ENCODE measurements at regions not wholly inside any gene's neighbourhood (a gene's known extent, or its start where the extent isn't known, plus 50 kb on each side); places are given as distances from the start of the nearest gene placed in this dataset.

DNA sequence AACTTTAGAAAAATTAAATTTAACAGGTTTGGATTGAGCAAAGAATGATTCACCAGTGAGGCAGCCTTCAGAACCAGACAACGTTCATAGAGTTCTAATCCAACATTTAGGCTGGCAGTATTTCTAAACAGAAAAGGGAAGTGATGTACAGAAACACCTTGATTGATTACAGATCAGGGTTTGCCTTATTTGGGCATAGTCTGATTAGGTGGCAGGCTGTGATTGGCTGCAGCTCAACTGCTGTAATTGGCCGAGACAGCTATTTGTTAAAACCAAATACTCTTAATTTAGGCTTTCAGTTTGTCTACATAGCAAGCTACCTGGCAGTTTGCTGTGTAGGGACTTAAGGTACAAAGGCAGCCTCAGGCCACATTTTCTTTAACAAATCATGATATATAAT, 802.5 kb downstream of the IPMK start:
- Histone ChIP-seq H3K27me3 (replicated peaks; ENCODE audit: insufficient read depth) (no peaks in the 10 kb centered on the region), H3K27ac (no peak overlapping the region), H3K9me3 (ENCODE audit: low read depth) (no peaks in the 10 kb centered on the region), H4K20me1 (ENCODE audit: insufficient read depth) (no peaks in the 10 kb centered on the region), H3F3A (ENCODE audit: insufficient read depth) (no peaks in the 10 kb centered on the region), H3K4me3 (no peak overlapping the region), H3K36me3 (ENCODE audit: low read depth) (no peaks in the 10 kb centered on the region), H2AFZ (no peak overlapping the region), H3K79me2 (ENCODE audit: insufficient read depth) (no peaks in the 10 kb centered on the region), H3K4me2 (ENCODE audit: unreplicated experiment) (no peak overlapping the region), H3K9me2 (ENCODE audit: insufficient read depth) (no peaks in the 10 kb centered on the region), H3K9ac (no peak overlapping the region), H3K4me1 (ENCODE audit: insufficient read depth) (no peaks in the 10 kb centered on the region)
- DNase-seq: no peak
- in situ Hi-C loops (cut with MboI): no loop called here
- TF ChIP-seq EZH2phosphoT487 (IDR thresholded peaks at IDR 0.05; ENCODE audit: insufficient read depth, low read depth): no peak
- TF ChIP-seq EZH2 (IDR thresholded peaks at IDR 0.05; ENCODE audit: insufficient read depth, poor library complexity, severe bottlenecking): no peak
- WGBS, 2 experiments (ENCODE audit: low coverage in 1 of 2, low lambda C conversion rate in 2 of 2, missing lambda C conversion rate in 2 of 2): 21 to 25% methylated on average over 2 of the region's 2 CpGs

GRCh38 chr10:57460540-57460939, 807.2 kb downstream of the IPMK start:
- Histone ChIP-seq H3K4me3 (no peak overlapping the region), H3K4me1 (ENCODE audit: insufficient read depth) (no peaks in the 10 kb centered on the region), H3K27me3 (replicated peaks; ENCODE audit: insufficient read depth) (no peaks in the 10 kb centered on the region), H3K36me3 (ENCODE audit: low read depth) (no peaks in the 10 kb centered on the region), H3K9ac (no peak overlapping the region), H4K20me1 (ENCODE audit: insufficient read depth) (no peaks in the 10 kb centered on the region), H3K79me2 (ENCODE audit: insufficient read depth) (no peaks in the 10 kb centered on the region), H2AFZ (no peak overlapping the region), H3K9me2 (ENCODE audit: insufficient read depth) (no peaks in the 10 kb centered on the region), H3K27ac (no peak overlapping the region), H3K9me3 (ENCODE audit: low read depth) (no peaks in the 10 kb centered on the region), H3K4me2 (ENCODE audit: unreplicated experiment) (no peak overlapping the region), H3F3A (ENCODE audit: insufficient read depth) (no peaks in the 10 kb centered on the region)
- in situ Hi-C loops (cut with MboI): no loop called here
- TF ChIP-seq EZH2phosphoT487 (IDR thresholded peaks at IDR 0.05; ENCODE audit: insufficient read depth, low read depth) (no peak), EZH2 (IDR thresholded peaks at IDR 0.05; ENCODE audit: insufficient read depth, poor library complexity, severe bottlenecking) (no peak)
- WGBS, 2 experiments (ENCODE audit: low coverage in 1 of 2, low lambda C conversion rate in 2 of 2, missing lambda C conversion rate in 2 of 2): 6 to 8% methylated on average over 1 of the region's 1 CpG
- DNase-seq: no peak

DNA sequence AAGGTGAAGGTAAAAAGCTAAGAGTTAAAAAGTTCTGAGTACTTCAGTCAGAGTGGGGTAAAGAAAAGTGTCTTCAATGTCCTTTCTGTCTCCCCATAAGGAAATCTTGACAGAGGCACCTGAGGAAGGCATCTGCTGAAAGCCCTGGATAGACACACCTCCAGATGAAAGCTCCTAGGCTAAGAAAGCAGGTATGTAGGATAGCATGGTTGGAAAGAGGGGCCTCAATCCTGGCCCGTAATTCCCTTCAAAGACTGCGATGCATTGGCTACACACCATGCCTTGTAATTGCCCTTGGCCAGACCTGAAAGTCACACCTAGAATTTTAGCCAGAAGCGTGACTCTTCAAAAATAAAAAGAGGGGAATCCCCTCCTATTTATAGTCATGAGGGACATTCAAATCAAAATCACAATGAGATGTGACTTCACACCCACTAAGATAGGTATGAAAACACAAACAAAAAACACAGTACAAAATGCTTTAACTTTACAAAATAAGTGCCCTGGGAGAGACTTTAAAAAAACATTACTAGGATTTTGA, 809.7 kb downstream of the IPMK start:
- no peaks in the 10 kb centered on the region for H3K27me3 ChIP-seq (replicated peaks; ENCODE audit: insufficient read depth)
- no peaks in the 10 kb centered on the region for H3K36me3 ChIP-seq (ENCODE audit: low read depth)
- no peak overlapping the region for H2AFZ ChIP-seq
- H3K9me3 ChIP-seq (ENCODE audit: low read depth): no peaks in the 10 kb centered on the region
- no peak overlapping the region for H3K9ac ChIP-seq
- in situ Hi-C loops (cut with MboI): no loop called here
- no peak overlapping the region for H3K27ac ChIP-seq
- DNase-seq: no peak
- H3F3A ChIP-seq (ENCODE audit: insufficient read depth): no peaks in the 10 kb centered on the region
- TF ChIP-seq EZH2 (IDR thresholded peaks at IDR 0.05; ENCODE audit: insufficient read depth, poor library complexity, severe bottlenecking) (no peak), EZH2phosphoT487 (IDR thresholded peaks at IDR 0.05; ENCODE audit: insufficient read depth, low read depth) (no peak)
- H4K20me1 ChIP-seq (ENCODE audit: insufficient read depth): no peaks in the 10 kb centered on the region
- WGBS, 2 experiments (ENCODE audit: low coverage in 1 of 2, low lambda C conversion rate in 2 of 2, missing lambda C conversion rate in 2 of 2): 32 to 33% methylated on average over 3 of the region's 3 CpGs
- no peak overlapping the region for H3K4me2 ChIP-seq (ENCODE audit: unreplicated experiment)
- H3K4me3 ChIP-seq: no peak overlapping the region
- no peaks in the 10 kb centered on the region for H3K9me2 ChIP-seq (ENCODE audit: insufficient read depth)
- no peaks in the 10 kb centered on the region for H3K79me2 ChIP-seq (ENCODE audit: insufficient read depth)
- H3K4me1 ChIP-seq (ENCODE audit: insufficient read depth): no peaks in the 10 kb centered on the region

- Histone ChIP-seq H3K9ac (no peak overlapping the region), H3K4me3 (no peak overlapping the region), H3K4me2 (ENCODE audit: unreplicated experiment) (no peak overlapping the region), H3K9me3 (ENCODE audit: low read depth) (no peaks in the 10 kb centered on the region), H3F3A (ENCODE audit: insufficient read depth) (no peaks in the 10 kb centered on the region), H3K79me2 (ENCODE audit: insufficient read depth) (no peaks in the 10 kb centered on the region), H3K27ac (no peak overlapping the region), H2AFZ (no peak overlapping the region), H3K9me2 (ENCODE audit: insufficient read depth) (no peaks in the 10 kb centered on the region), H4K20me1 (ENCODE audit: insufficient read depth) (no peaks in the 10 kb centered on the region), H3K4me1 (ENCODE audit: insufficient read depth) (no peaks in the 10 kb centered on the region), H3K36me3 (ENCODE audit: low read depth) (no peaks in the 10 kb centered on the region), H3K27me3 (replicated peaks; ENCODE audit: insufficient read depth) (no peaks in the 10 kb centered on the region)
- in situ Hi-C loops (cut with MboI): no loop called here
- 3 to 8% methylated on average over 2 of the region's 2 CpGs for WGBS, 2 experiments (ENCODE audit: low coverage in 1 of 2, low lambda C conversion rate in 2 of 2, missing lambda C conversion rate in 2 of 2)
- TF ChIP-seq EZH2phosphoT487 (IDR thresholded peaks at IDR 0.05; ENCODE audit: insufficient read depth, low read depth) (no peak), EZH2 (IDR thresholded peaks at IDR 0.05; ENCODE audit: insufficient read depth, poor library complexity, severe bottlenecking) (no peak)
- DNase-seq: no peak
Observed at GRCh38 chr10:57430376-57430775, 837.3 kb downstream of the IPMK start.

DNA sequence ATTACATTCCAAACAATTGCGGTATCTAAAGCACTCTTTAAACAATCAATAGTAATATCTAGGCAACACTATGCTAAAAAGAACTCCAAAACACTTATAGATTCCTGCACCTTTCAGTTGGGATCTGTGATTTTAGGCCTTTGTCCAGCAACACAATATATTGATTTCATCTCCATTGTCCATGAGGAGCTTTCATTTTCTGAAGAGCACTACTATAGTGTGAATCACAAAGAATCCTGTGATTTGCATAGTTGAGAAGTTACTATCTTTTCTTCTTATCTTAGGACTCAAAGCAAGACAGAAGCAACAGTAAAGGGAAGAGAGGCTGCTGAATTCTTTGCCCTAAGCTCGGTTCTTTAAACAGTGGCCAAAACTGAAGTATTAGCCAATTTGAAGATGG, 846.8 kb downstream of the IPMK start:
- TF ChIP-seq EZH2phosphoT487 (IDR thresholded peaks at IDR 0.05; ENCODE audit: insufficient read depth, low read depth): no peak
- no peak for TF ChIP-seq EZH2 (IDR thresholded peaks at IDR 0.05; ENCODE audit: insufficient read depth, poor library complexity, severe bottlenecking)
- Histone ChIP-seq H2AFZ (no peak overlapping the region), H4K20me1 (ENCODE audit: insufficient read depth) (no peaks in the 10 kb centered on the region)

More for the DNA sequence above, 846.8 kb downstream of the IPMK start:
- no peak for DNase-seq
- Histone ChIP-seq H3K9me3 (ENCODE audit: low read depth) (no peaks in the 10 kb centered on the region), H3K9ac (no peak overlapping the region), H3F3A (ENCODE audit: insufficient read depth) (no peaks in the 10 kb centered on the region), H3K36me3 (ENCODE audit: low read depth) (no peaks in the 10 kb centered on the region), H3K4me3 (no peak overlapping the region), H3K79me2 (ENCODE audit: insufficient read depth) (no peaks in the 10 kb centered on the region), H3K4me1 (ENCODE audit: insufficient read depth) (no peaks in the 10 kb centered on the region), H3K27me3 (replicated peaks; ENCODE audit: insufficient read depth) (no peaks in the 10 kb centered on the region), H3K27ac (no peak overlapping the region), H3K9me2 (ENCODE audit: insufficient read depth) (no peaks in the 10 kb centered on the region), H3K4me2 (ENCODE audit: unreplicated experiment) (no peak overlapping the region)
- WGBS, 2 experiments (ENCODE audit: low coverage in 1 of 2, low lambda C conversion rate in 2 of 2, missing lambda C conversion rate in 2 of 2): 4 to 6% methylated on average over 2 of the region's 2 CpGs
- in situ Hi-C loops (cut with MboI): no loop called here
